ENCODE measurements at regions not wholly inside any gene's neighbourhood (a gene's known extent, or its start where the extent isn't known, plus 50 kb on each side); places are given as distances from the start of the nearest gene placed in this dataset.

DNA sequence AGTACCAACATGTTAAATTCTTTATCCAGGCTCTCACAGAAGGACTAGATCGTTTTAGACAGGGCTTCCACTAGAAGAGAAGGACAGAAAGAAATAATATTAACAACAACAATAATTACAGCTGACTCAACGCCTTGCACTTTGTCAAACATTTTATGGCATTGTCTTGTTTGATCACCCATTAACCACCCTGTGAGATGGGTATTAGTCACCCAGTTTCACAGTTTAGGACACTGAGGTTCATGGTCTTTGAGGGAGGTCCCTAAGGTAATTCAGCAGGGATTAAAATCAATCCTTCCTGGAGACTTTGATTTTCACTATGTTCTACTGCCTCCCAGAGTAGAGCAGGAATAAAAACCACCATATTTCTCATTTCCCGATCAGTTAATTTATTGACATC, 51.4 kb upstream of the BNC2 start:
- no peak overlapping the region for H3K27ac ChIP-seq
- H3K4me1 ChIP-seq (ENCODE audit: insufficient read depth): no peaks in the 10 kb centered on the region
- no peaks in the 10 kb centered on the region for H3K36me3 ChIP-seq
- no peaks in the 10 kb centered on the region for H3K9me3 ChIP-seq
- no peaks in the 10 kb centered on the region for H3K27me3 ChIP-seq
- no peak for TF ChIP-seq EP300 (IDR thresholded peaks at IDR 0.05)
- TF ChIP-seq, protein P1, sequence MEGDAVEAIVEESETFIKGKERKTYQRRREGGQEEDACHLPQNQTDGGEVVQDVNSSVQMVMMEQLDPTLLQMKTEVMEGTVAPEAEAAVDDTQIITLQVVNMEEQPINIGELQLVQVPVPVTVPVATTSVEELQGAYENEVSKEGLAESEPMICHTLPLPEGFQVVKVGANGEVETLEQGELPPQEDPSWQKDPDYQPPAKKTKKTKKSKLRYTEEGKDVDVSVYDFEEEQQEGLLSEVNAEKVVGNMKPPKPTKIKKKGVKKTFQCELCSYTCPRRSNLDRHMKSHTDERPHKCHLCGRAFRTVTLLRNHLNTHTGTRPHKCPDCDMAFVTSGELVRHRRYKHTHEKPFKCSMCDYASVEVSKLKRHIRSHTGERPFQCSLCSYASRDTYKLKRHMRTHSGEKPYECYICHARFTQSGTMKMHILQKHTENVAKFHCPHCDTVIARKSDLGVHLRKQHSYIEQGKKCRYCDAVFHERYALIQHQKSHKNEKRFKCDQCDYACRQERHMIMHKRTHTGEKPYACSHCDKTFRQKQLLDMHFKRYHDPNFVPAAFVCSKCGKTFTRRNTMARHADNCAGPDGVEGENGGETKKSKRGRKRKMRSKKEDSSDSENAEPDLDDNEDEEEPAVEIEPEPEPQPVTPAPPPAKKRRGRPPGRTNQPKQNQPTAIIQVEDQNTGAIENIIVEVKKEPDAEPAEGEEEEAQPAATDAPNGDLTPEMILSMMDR (IDR thresholded peaks at IDR 0.05): no peak
- no peak for TF ChIP-seq POLR2A (IDR thresholded peaks at IDR 0.05)
- no peak for DNase-seq
- 57 to 71% (median 63%) methylated on average over 3 of the region's 3 CpGs for WGBS, 3 donors
- no peak overlapping the region for H3K4me3 ChIP-seq
- intact Hi-C loops (cut with DNase I): no loop called here
